Natural killer cell treated with Interleukin-12 subunit alpha and Interleukin-12 subunit beta and Interleukin-15 and Interleukin-18, amount 100 ng/mL, for 72 hours (primary cell): ENCODE measurements at regions not wholly inside any gene's neighbourhood (a gene's known extent, or its start where the extent isn't known, plus 50 kb on each side); places are given as distances from the start of the nearest gene placed in this dataset.
"Not testable (repeated sequence)": the region's sequence is repeated elsewhere in the genome, so short reads cannot be mapped to it uniquely, and the experiment has no call there.

Source experiments
- ATAC-seq, 2 donors: fragments of 150-1000 bp; cut with Tn5 transposase in 1 of 2; sonication (Bioruptor Pico), chemical (Tn5 transposase) in 1 of 2; 2 replicates each; pipeline ENCODE4 v1.10.0; 2021
- DNase-seq: peaks from one replicate; pipeline ENCODE4 v3.0.0; 2022; ENCODE audit warnings: low spot score
- H3K27ac Mint-ChIP-seq, 2 donors: 1 replicate in 1 of 2; 2 replicates in 1 of 2; pipeline ENCODE4 v1.8.0; 2022; ENCODE audit warnings: mixed read lengths in 2 of 2, mild to moderate bottlenecking in 1 of 2, moderate library complexity in 1 of 2
- H3K27me3 Mint-ChIP-seq, 2 donors: 1 replicate in 1 of 2; 2 replicates in 1 of 2; pipeline ENCODE4 v1.8.0; 2022; ENCODE audit warnings: mixed read lengths in 2 of 2
- H3K36me3 Mint-ChIP-seq: one replicate; pipeline ENCODE4 v1.8.0; 2022; ENCODE audit warnings: mixed read lengths
- H3K4me1 Mint-ChIP-seq, 2 donors: 1 replicate in 1 of 2; 2 replicates in 1 of 2; pipeline ENCODE4 v1.8.0; 2022; ENCODE audit warnings: low read depth in 2 of 2, mixed read lengths in 2 of 2, mild to moderate bottlenecking in 1 of 2
- H3K4me3 Mint-ChIP-seq: one replicate; pipeline ENCODE4 v1.8.0; 2022; ENCODE audit warnings: mixed read lengths
- H3K9me3 Mint-ChIP-seq: 2 replicates; pipeline ENCODE4 v1.8.0; 2022; ENCODE audit warnings: mixed read lengths

GRCh38 chr4:179736820-179737219 is 2294.6 kb upstream of the AGA start:
- DNase-seq, H3K36me3 Mint-ChIP-seq, H3K4me1 Mint-ChIP-seq, ATAC-seq, H3K27ac Mint-ChIP-seq, H3K4me3 Mint-ChIP-seq, H3K27me3 Mint-ChIP-seq: not testable (repeated sequence)
- peaks cover 15% of the 10 kb centered on the region for H3K9me3 Mint-ChIP-seq

DNA sequence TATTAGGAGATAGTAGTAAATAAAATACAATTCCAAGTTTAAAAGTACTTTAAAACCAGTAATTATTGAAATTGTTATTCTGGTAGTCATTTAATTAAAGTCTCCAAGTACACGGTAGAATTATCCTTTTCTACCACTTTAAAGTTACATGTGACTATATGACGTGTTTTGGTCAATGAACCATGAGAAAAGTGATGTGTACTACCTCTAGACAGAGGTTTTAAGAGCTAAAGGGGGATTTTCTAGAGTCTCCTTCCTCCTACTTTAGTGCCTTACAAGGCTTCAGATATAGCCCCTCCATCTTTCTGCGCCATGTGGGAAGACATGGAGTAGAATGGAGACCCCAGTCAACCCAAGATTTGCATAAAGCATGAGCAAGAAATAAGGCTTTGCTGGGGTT is 2296.6 kb upstream of the AGA start:
- ATAC-seq (no peak), DNase-seq (no peak)
- no peaks in the 10 kb centered on the region for H3K4me1 Mint-ChIP-seq
- H3K27me3 Mint-ChIP-seq: no peaks in the 10 kb centered on the region
- H3K4me3 Mint-ChIP-seq: no peak overlapping the region
- H3K27ac Mint-ChIP-seq: no peak overlapping the region
- H3K36me3 Mint-ChIP-seq: no peaks in the 10 kb centered on the region
- H3K9me3 Mint-ChIP-seq: peaks cover 15% of the 10 kb centered on the region

DNA sequence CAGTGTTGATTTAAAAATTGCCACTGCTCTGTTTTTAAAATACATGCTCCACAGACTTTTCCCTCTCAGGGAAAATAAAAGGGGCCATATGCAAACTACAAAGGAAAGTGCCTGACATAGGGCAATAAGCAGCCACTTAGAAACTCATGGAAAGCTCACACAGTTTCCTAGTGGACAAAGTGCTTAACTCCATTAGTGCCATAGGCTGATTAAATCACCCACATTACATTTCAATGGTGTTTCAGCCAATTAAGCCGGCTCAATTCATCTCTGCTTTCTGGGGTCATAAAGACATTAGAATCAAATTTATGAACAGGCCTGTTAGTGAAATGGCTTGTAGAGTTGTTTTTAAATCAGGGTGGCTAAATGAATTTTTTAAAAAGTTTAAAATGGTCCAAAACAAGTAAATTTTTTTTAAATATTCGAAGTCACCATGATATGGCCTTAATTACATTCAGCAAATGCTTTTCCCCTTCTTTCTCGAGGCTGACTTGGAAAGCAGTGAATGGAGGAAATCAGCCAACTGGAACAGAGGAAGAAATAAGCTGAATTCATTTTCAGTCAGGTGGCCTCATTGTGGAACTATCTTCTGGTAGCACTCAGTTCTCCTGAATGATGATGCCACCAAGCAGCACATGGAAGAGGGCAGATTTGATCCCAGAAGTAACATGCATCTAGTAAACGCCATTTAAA is 2305.1 kb upstream of the AGA start:
- peaks cover 17% of the 10 kb centered on the region for H3K9me3 Mint-ChIP-seq
- DNase-seq (no peak), ATAC-seq (no peak)
- peaks cover 5% of the 10 kb centered on the region for H3K36me3 Mint-ChIP-seq
- H3K27ac Mint-ChIP-seq: no peak overlapping the region
- H3K4me1 Mint-ChIP-seq: no peaks in the 10 kb centered on the region
- H3K4me3 Mint-ChIP-seq: no peak overlapping the region
- no peaks in the 10 kb centered on the region for H3K27me3 Mint-ChIP-seq

DNA sequence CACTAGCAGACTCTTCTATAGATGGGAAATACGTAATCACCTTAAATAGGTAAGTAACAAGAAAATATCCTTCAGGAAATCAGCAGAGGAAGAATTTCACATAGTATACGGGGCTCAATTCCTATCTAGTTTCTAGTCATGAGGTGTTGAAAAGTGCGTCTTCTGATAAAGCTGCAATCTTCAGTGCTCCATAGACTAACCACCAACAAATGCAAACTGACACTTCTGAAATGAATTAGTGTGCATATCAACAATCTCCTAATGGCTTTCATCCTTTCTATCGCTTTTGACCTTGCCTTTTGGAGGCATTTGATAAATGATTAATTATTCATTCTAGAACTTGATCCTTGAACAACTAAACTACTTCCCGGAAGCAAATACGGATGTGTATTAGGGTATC is 2306.6 kb upstream of the AGA start:
- Mint-ChIP-seq H3K36me3 (peaks cover 5% of the 10 kb centered on the region), H3K9me3 (peaks cover 17% of the 10 kb centered on the region), H3K27ac (no peak overlapping the region), H3K27me3 (no peaks in the 10 kb centered on the region), H3K4me1 (no peaks in the 10 kb centered on the region), H3K4me3 (no peak overlapping the region)
- no peak for ATAC-seq
- no peak for DNase-seq

DNA sequence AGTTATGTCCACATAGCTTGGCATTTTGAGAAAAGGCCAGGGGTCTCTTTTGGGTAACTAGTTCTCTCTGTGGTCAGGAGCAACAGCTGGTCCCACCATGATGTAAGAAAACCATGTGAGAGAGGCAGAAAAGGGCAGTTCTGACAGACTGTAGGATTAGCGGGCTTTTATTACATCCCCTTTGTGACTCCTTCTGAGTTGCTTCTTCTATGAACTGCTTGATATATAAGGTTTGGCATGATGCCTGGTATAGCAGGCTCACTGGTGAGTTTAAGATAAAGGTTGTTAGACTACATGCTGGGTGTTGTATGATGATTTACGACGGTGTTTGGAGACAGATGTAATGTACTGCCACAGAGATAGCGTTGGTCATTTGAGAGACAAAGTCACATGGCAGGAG is 2308.1 kb upstream of the AGA start:
- no peak for DNase-seq
- Mint-ChIP-seq H3K27me3 (no peaks in the 10 kb centered on the region), H3K27ac (no peak overlapping the region), H3K4me1 (no peaks in the 10 kb centered on the region), H3K36me3 (no peaks in the 10 kb centered on the region), H3K4me3 (no peak overlapping the region), H3K9me3 (peaks cover 19% of the 10 kb centered on the region)
- no peak for ATAC-seq

DNA sequence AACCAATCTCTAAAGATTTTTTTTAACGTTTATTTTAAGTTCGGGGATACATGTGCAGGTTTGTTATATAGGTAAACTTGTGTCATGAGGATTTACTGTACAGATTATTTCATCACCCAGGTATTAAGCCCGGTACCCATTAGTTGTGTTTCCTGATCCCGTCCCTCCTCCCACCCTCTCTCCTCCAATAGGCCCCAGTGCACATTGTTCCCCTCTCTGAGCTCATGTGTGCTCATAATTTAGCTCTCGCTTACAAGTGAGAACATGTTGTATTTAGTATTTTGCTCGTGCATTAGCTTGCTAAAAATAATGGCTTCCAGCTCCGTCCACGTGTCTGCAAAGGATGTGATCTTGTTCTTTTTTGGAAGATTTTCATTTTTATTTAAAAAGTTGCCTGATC is 2309.4 kb upstream of the AGA start:
- Mint-ChIP-seq H3K27me3 (no peaks in the 10 kb centered on the region), H3K4me1 (no peaks in the 10 kb centered on the region), H3K27ac (no peak overlapping the region), H3K36me3 (no peaks in the 10 kb centered on the region), H3K4me3 (no peak overlapping the region), H3K9me3 (peaks cover 15% of the 10 kb centered on the region)
- no peak for DNase-seq
- no peak for ATAC-seq

DNA sequence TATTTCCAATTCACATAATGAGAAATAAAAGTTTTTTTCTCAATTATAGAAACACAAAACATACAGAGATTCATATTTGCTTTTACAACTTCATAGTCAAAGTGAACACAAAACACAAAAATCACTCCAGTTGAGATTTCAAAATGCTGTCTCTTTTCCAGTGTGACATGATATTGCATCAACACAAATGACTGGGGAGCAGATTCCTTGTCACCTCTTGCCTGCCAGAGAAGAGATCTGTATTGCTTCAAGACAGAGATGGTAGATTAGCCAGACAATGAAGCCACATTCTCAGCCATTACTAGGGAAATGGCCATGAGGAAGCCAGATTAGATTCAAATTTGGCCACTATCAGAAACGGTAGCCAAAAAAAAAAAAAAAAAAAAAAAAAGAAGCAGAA is 2313.1 kb upstream of the AGA start:
- no peak overlapping the region for H3K27ac Mint-ChIP-seq
- H3K27me3 Mint-ChIP-seq: no peaks in the 10 kb centered on the region
- no peaks in the 10 kb centered on the region for H3K4me1 Mint-ChIP-seq
- no peak overlapping the region for H3K4me3 Mint-ChIP-seq
- DNase-seq (no peak), ATAC-seq (no peak)
- no peaks in the 10 kb centered on the region for H3K36me3 Mint-ChIP-seq
- H3K9me3 Mint-ChIP-seq: peaks cover 6% of the 10 kb centered on the region

GRCh38 chr4:179757641-179758040 is 2315.4 kb upstream of the AGA start:
- H3K9me3 Mint-ChIP-seq: peaks cover 10% of the 10 kb centered on the region
- H3K36me3 Mint-ChIP-seq: no peaks in the 10 kb centered on the region
- no peak for DNase-seq
- ATAC-seq: no peak
- no peaks in the 10 kb centered on the region for H3K27me3 Mint-ChIP-seq
- no peaks in the 10 kb centered on the region for H3K4me1 Mint-ChIP-seq
- no peak overlapping the region for H3K4me3 Mint-ChIP-seq
- H3K27ac Mint-ChIP-seq: no peak overlapping the region

DNA sequence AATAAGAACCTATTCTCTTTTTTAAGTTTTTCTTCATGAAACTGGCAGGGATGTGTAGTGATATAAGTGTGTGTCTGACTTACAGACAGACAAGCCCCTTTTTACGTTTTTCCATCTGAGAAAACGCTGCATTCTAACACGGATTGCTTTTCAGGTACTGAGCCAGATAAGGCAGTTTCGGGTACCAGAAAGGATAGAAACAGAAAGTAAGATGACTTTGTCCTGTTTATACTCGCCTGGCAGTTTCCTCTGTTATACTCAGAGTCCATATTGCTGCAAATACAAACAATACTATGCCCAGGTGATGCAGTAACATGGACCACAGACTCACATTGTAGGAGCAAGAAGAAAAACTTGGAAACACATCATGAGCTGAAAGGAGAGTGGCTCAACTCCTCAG is 2320.6 kb upstream of the AGA start:
- Mint-ChIP-seq H3K27me3 (no peaks in the 10 kb centered on the region), H3K9me3 (peaks cover 20% of the 10 kb centered on the region), H3K36me3 (peaks cover 6% of the 10 kb centered on the region), H3K27ac (no peak overlapping the region), H3K4me3 (no peak overlapping the region), H3K4me1 (no peaks in the 10 kb centered on the region)
- no peak for DNase-seq
- ATAC-seq: no peak

GRCh38 chr4:179766938-179767337 is 2324.7 kb upstream of the AGA start:
- H3K4me1 Mint-ChIP-seq: no peaks in the 10 kb centered on the region

DNA sequence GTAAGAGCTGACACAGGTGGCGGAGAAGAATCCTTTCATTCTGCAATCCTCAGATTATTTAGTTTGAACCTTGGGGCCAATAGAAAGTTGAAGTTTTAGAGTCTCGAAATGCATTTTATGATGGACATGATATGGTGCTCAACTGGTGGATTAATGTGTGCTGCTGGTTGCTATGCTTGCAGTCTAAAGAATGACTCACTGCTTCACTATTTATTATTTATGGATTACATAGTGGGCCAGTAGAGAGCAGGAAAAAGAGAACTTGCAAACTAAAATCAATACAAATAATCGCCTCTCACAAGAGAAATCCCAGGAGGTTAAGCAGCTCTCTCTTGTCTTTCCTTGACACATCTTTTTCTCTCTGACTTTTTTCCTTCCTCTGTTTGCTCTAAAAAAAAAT is 2326.8 kb upstream of the AGA start:
- Mint-ChIP-seq H3K27ac (no peak overlapping the region), H3K9me3 (peaks cover 14% of the 10 kb centered on the region), H3K27me3 (no peaks in the 10 kb centered on the region), H3K4me1 (no peaks in the 10 kb centered on the region), H3K36me3 (peaks cover 6% of the 10 kb centered on the region), H3K4me3 (no peak overlapping the region)
- DNase-seq (no peak), ATAC-seq (no peak)

More at GRCh38 chr4:179766938-179767337, 2324.7 kb upstream of the AGA start:
- Mint-ChIP-seq H3K4me3 (no peak overlapping the region), H3K9me3 (peaks cover 22% of the 10 kb centered on the region), H3K27me3 (no peaks in the 10 kb centered on the region), H3K27ac (no peak overlapping the region), H3K36me3 (peaks cover 6% of the 10 kb centered on the region)
- no peak for DNase-seq
- no peak for ATAC-seq

DNA sequence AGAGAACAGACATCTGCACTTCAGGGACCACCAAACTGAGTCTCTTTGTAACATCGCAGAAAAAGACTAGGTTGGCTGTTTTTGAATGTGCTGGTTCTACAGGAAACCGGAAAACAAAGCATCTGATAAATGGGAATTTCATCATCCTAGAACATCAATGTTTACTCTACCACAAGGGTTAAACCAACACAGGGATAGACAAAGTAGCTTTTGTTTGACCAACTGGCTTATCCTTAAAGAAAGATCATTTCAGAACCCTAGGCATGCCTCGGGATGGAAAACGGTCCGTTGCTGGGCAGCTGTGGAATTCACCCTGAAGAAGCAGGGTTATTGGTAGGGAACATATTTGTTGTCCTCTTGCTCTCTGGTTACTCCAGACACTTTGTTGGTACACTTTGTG is 2355.5 kb upstream of the AGA start:
- Mint-ChIP-seq H3K9me3 (peaks cover 13% of the 10 kb centered on the region), H3K27me3 (no peaks in the 10 kb centered on the region), H3K27ac (no peak overlapping the region), H3K4me1 (no peaks in the 10 kb centered on the region), H3K36me3 (no peaks in the 10 kb centered on the region), H3K4me3 (no peak overlapping the region)
- no peak for ATAC-seq
- no peak for DNase-seq

DNA sequence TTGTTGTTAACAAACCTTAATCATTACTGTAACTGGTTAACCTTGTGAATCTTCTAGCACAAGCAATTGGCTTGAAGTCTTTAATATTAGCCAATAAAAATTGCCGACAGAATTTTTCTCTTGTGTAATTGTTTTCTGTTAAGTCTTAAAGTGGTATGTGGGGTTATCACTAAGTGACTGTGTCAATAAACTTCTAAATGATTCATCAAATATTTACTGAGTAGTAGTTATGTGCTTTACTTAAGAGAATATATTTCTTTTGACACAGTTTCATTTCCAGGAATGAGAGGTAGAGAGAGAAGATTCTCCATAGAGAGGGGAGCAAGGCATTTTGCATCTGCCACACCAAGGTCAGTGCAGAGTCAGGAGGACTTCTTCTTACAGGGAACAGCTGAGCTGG is 2361.6 kb upstream of the AGA start:
- Mint-ChIP-seq H3K27me3 (no peaks in the 10 kb centered on the region), H3K36me3 (peaks cover 5% of the 10 kb centered on the region), H3K4me3 (no peak overlapping the region), H3K27ac (no peak overlapping the region), H3K4me1 (no peaks in the 10 kb centered on the region), H3K9me3 (peaks cover 15% of the 10 kb centered on the region)
- DNase-seq (no peak), ATAC-seq (no peak)

DNA sequence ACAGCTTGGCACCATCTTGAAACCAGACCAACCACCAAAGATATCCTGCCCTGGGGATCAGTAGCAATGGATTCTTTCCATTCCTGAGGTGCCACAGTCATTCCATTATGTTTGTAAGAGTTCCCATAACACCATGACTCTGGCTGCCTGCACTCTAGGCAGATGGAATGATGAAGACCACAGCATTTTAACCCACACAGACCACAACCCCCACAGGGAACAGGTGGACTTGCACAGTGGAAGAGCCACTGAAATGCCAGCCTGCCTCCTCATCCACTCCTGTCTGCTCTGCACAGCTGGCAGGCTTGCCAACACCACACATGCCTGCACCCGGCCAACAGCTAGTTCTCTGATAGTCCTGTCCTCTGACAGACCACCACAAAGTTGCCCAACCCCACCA is 2362.2 kb upstream of the AGA start:
- no peak for ATAC-seq
- H3K36me3 Mint-ChIP-seq: peaks cover 5% of the 10 kb centered on the region
- no peaks in the 10 kb centered on the region for H3K4me1 Mint-ChIP-seq
- no peak overlapping the region for H3K4me3 Mint-ChIP-seq
- peaks cover 18% of the 10 kb centered on the region for H3K9me3 Mint-ChIP-seq
- no peak for DNase-seq
- H3K27ac Mint-ChIP-seq: no peak overlapping the region
- H3K27me3 Mint-ChIP-seq: no peaks in the 10 kb centered on the region

- H3K4me1 Mint-ChIP-seq: no peaks in the 10 kb centered on the region
- no peak overlapping the region for H3K4me3 Mint-ChIP-seq
- H3K9me3 Mint-ChIP-seq: peaks cover 9% of the 10 kb centered on the region
- DNase-seq: no peak
- ATAC-seq: no peak
- no peaks in the 10 kb centered on the region for H3K27me3 Mint-ChIP-seq
- H3K27ac Mint-ChIP-seq: no peak overlapping the region
- no peaks in the 10 kb centered on the region for H3K36me3 Mint-ChIP-seq
These were observed 2375.1 kb upstream of the AGA start for GRCh38 chr4:179817317-179817716.
